Gastrocnemius medialis (tissue), 4 donors: ENCODE measurements at regions not wholly inside any gene's neighbourhood (a gene's known extent, or its start where the extent isn't known, plus 50 kb on each side); places are given as distances from the start of the nearest gene placed in this dataset.
A peak's percentile ranks its signal among the peaks of the same experiment; 100 is the strongest.

Experiments
- ATAC-seq, 2 donors: fragments of 150-250 bp; one replicate each; pipeline ENCODE4 v1.9.1; 2016
- DNase-seq, 2 donors: peaks; one replicate each; pipeline ENCODE4 v3.0.0-alpha.2; 2019
- H3K27ac ChIP-seq, 4 donors: fragments of 200-600 bp; sonication (generic); 1 replicate in 1 of 4; 2 replicates in 3 of 4; pipeline ENCODE4 v1.5.1; 2016 to 2018; ENCODE audit warnings: mild to moderate bottlenecking in 2 of 4, moderate library complexity in 1 of 4
- H3K27me3 ChIP-seq, 3 donors: fragments of 200-600 bp; sonication (generic) in 2 of 3; 1 replicate in 1 of 3; 2 replicates in 2 of 3; pipeline versions ENCODE4 v1.5.1 to v1.6.0; 2016 to 2019; ENCODE audit warnings: mild to moderate bottlenecking in 1 of 3, moderate library complexity in 1 of 3
- H3K36me3 ChIP-seq, 2 donors: fragments of 200-600 bp; sonication (generic) in 1 of 2; one replicate each; pipeline ENCODE4 v1.5.1; 2017 to 2018
- H3K4me1 ChIP-seq, 2 donors: fragments of 200-600 bp; sonication (generic) in 1 of 2; one replicate each; pipeline ENCODE4 v1.5.1; 2016 to 2017; ENCODE audit warnings: mild to moderate bottlenecking in 2 of 2
- H3K4me3 ChIP-seq, 4 donors: fragments of 200-600 bp; sonication (generic) in 3 of 4; 1 replicate in 1 of 4; 2 replicates in 3 of 4; pipeline ENCODE4 v1.5.1; 2016 to 2019; ENCODE audit warnings: mild to moderate bottlenecking in 2 of 4
- H3K9me3 ChIP-seq, 3 donors: fragments of 200-600 bp; sonication (generic) in 2 of 3; 1 replicate in 1 of 3; 2 replicates in 2 of 3; pipeline ENCODE4 v1.5.1; 2016 to 2019
- POLR2A ChIP-seq, 2 donors: fragments of 450-650 bp; IDR thresholded peaks; one replicate each; pipeline ENCODE4 v1.6.1; 2017; ENCODE audit warnings: antibody characterized with exemption in 2 of 2, mild to moderate bottlenecking in 2 of 2, moderate library complexity in 2 of 2
- in situ Hi-C, 4 donors: fragments of 200-750 bp; cut with MboI; loops; one replicate each; pipeline versions ENCODE4 v1.15.0 to v1.8.0; 2017; ENCODE audit warnings: low sequenced_read_pairs in 4 of 4
- intact Hi-C: fragments of 100-400 bp; cut with DNase I; formaldehyde crosslinking; loops from one replicate; pipeline ENCODE4 v1.15.1; 2023; ENCODE audit warnings: low total_unique reads
- TF ChIP-seq, protein P1 (sequence below), 5 experiments: fragments of 450-650 bp in 3 of 5; fragments of 200-600 bp in 2 of 5; sonication (generic) in 2 of 5; IDR thresholded peaks in 4 of 5; conservative IDR thresholded peaks in 1 of 5; 1 replicate in 4 of 5; 2 replicates in 1 of 5; pipeline ENCODE4 v1.5.1; 2016 to 2019; ENCODE audit warnings: antibody characterized with exemption in 5 of 5, mild to moderate bottlenecking in 3 of 5, moderate library complexity in 3 of 5

DNA sequence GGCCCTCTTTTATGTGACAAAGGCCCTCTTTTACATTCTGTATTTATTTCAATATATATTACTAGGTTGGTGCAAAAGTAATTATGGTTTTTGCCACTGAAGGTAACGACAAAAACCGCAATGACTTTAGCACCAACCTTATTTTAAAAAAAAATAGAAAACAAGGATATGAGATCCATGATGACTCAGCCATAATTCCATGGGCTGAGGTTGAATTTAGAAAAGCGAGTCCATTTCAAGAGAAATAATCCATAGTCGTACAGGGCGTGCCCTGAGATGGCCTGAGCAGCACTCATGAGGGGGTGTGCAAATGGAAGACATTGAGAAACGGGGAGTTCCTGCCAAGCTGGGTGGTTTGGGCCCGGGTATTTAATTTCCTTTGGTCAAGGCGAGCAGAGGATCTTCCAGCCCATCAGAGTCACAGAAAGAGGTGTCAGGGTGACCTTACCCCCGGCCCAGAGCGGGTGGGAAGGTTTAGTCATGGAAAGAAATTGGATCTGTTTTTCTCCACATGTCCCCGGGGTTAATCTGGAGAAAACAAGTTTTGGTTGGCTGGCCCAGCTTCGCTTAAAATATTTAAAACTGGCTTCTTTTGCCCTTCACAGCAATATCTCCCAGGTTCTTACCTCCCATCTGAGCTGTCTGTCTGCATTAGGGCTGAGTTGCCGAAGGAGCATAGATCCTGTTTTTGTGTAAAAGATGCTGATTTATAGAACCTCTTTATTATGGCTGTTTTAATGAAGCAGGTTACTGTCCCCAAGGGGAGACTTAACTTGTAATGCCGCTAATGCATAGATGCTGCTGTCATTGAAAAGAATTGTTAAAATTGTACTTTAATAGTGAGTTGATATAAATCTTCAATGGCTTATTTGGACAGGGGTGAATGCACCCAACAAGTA lies 255.6 kb downstream of the PREX1 start:
- Histone ChIP-seq H3K27ac (peak overlapping the region in 1 of 4 donors; percentile 70), H3K27me3 (no peaks in the 10 kb centered on the region), H3K4me3 (no peak overlapping the region), H3K4me1 (peaks cover 4 to 5% of the 10 kb centered on the region in 2 donors), H3K9me3 (no peaks in the 10 kb centered on the region), H3K36me3 (no peaks in the 10 kb centered on the region)
- intact Hi-C loops = no loop called here
- ATAC-seq (peak; percentile 58 to 72), DNase-seq (peak in 1 of 2 donors; percentile 45)
- in situ Hi-C loops = no loop called here
- TF ChIP-seq, protein P1, sequence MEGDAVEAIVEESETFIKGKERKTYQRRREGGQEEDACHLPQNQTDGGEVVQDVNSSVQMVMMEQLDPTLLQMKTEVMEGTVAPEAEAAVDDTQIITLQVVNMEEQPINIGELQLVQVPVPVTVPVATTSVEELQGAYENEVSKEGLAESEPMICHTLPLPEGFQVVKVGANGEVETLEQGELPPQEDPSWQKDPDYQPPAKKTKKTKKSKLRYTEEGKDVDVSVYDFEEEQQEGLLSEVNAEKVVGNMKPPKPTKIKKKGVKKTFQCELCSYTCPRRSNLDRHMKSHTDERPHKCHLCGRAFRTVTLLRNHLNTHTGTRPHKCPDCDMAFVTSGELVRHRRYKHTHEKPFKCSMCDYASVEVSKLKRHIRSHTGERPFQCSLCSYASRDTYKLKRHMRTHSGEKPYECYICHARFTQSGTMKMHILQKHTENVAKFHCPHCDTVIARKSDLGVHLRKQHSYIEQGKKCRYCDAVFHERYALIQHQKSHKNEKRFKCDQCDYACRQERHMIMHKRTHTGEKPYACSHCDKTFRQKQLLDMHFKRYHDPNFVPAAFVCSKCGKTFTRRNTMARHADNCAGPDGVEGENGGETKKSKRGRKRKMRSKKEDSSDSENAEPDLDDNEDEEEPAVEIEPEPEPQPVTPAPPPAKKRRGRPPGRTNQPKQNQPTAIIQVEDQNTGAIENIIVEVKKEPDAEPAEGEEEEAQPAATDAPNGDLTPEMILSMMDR (IDR thresholded peaks at IDR 0.05 in 4 of 5, conservative IDR thresholded peaks at IDR 0.05 in 1 of 5) = no peak
- no peak for TF ChIP-seq POLR2A (IDR thresholded peaks at IDR 0.05)

- in situ Hi-C loops (no loop called here), intact Hi-C loops (no loop called here)
- TF ChIP-seq POLR2A (IDR thresholded peaks at IDR 0.05) = no peak
- TF ChIP-seq, protein P1 (IDR thresholded peaks at IDR 0.05 in 4 of 5, conservative IDR thresholded peaks at IDR 0.05 in 1 of 5) = no peak
- Histone ChIP-seq H3K9me3 (no peaks in the 10 kb centered on the region), H3K27me3 (peaks cover 0 to 3% (median 0%) of the 10 kb centered on the region in 3 donors), H3K36me3 (no peaks in the 10 kb centered on the region), H3K4me3 (no peak overlapping the region), H3K27ac (no peak overlapping the region), H3K4me1 (peaks cover 4 to 5% of the 10 kb centered on the region in 2 donors)
- DNase-seq (no peak), ATAC-seq (no peak)
These were observed 258.1 kb downstream of the PREX1 start for GRCh38 chr20:48569679-48570078.

DNA sequence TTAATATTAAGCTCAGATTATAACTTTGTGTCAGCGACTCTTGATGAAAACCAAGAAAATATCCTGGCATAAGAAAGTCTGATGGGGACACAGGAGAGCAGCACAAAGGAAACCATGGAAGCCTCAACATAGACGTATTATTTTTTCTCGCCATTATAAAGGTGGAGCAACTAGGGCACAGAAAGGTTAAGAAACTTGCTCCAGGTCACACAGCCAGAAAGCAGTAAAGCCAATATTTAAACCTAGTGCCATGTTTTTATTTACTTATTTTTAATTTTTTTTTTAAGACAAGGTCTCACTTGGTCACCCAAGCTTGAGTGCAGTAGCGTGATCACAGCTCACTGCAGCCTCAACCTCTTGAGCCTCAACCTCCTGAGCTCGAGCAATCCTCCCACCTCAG lies 259.3 kb downstream of the PREX1 start:
- peaks cover 0 to 3% (median 0%) of the 10 kb centered on the region in 3 donors for H3K27me3 ChIP-seq
- H3K4me1 ChIP-seq = peaks cover 4 to 5% of the 10 kb centered on the region in 2 donors
- DNase-seq (no peak), ATAC-seq (no peak)
- H3K4me3 ChIP-seq = no peak overlapping the region
- intact Hi-C loops (no loop called here), in situ Hi-C loops (no loop called here)
- H3K27ac ChIP-seq = no peak overlapping the region
- no peaks in the 10 kb centered on the region for H3K36me3 ChIP-seq
- TF ChIP-seq, protein P1 (IDR thresholded peaks at IDR 0.05 in 4 of 5, conservative IDR thresholded peaks at IDR 0.05 in 1 of 5) = no peak
- no peak for TF ChIP-seq POLR2A (IDR thresholded peaks at IDR 0.05)
- no peaks in the 10 kb centered on the region for H3K9me3 ChIP-seq

DNA sequence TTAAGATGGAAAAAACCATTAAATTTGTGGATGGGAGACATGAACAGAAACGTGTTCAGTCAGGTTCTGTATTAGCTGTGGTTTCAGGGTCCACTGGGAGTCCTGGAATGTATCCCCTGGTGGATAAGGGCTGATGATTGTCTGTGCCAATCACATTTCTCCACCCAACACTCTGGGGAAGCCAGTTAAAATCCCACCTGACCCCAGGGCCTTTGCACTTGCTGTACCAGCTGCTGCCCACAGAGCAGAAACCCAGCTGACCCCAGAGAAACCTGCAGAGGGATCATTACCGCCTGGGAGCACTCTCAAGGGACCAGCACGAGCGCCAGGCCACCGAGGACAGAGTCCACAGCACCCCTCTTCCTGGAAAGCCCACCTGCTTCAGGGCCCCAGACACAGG lies 260.7 kb downstream of the PREX1 start:
- DNase-seq = no peak
- Histone ChIP-seq H3K27ac (no peak overlapping the region), H3K27me3 (peaks cover 0 to 3% (median 0%) of the 10 kb centered on the region in 3 donors), H3K4me3 (no peak overlapping the region), H3K9me3 (no peaks in the 10 kb centered on the region), H3K36me3 (no peaks in the 10 kb centered on the region), H3K4me1 (peaks cover 0 to 4% of the 10 kb centered on the region in 2 donors)
- in situ Hi-C loops (no loop called here), intact Hi-C loops (no loop called here)
- no peak for ATAC-seq
- no peak for TF ChIP-seq POLR2A (IDR thresholded peaks at IDR 0.05)
- TF ChIP-seq, protein P1 (IDR thresholded peaks at IDR 0.05 in 4 of 5, conservative IDR thresholded peaks at IDR 0.05 in 1 of 5) = no peak
